HepG2 (cell line): ENCODE measurements at regions not wholly inside any gene's neighbourhood (a gene's known extent, or its start where the extent isn't known, plus 50 kb on each side); places are given as distances from the start of the nearest gene placed in this dataset.

Source experiments
- HMGA1 ChIP-seq: sonication (generic); formaldehyde crosslinking; conservative IDR thresholded peaks from 2 replicates; pipeline ENCODE4 v1.4.0; 2020; ENCODE audit warnings: missing genetic modification reagents
- TF ChIP-seq, protein P1 (sequence below): sonication (generic); formaldehyde crosslinking; IDR thresholded peaks from 2 replicates; pipeline ENCODE4 v1.5.0; 2020; ENCODE audit warnings: missing genetic modification reagents

DNA sequence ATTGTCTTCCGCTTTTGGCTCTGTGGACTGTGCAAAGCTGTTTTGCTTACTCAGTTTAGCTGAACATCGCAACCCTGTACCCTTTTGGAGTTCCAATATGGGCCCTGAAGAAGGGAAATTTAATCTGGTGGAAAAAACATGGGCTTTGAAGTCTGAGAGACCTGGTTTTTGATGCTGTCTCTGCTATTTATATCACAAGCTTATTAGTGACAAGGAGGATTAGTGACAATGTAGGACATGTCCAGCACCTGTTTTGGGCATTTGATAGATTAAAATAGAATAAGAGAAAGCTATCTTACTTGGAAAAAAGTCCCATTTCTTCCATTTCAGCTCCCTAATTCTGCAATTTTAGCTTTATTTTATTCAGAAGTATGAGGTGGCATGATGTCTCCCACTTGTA, 417.3 kb downstream of the SPRY1 start:
- TF ChIP-seq, protein P1, sequence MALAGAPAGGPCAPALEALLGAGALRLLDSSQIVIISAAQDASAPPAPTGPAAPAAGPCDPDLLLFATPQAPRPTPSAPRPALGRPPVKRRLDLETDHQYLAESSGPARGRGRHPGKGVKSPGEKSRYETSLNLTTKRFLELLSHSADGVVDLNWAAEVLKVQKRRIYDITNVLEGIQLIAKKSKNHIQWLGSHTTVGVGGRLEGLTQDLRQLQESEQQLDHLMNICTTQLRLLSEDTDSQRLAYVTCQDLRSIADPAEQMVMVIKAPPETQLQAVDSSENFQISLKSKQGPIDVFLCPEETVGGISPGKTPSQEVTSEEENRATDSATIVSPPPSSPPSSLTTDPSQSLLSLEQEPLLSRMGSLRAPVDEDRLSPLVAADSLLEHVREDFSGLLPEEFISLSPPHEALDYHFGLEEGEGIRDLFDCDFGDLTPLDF: no peak
- TF ChIP-seq HMGA1: no peak
